ENCODE measurements at regions not wholly inside any gene's neighbourhood (a gene's known extent, or its start where the extent isn't known, plus 50 kb on each side); places are given as distances from the start of the nearest gene placed in this dataset.

GRCh38 chr2:60386436-60386835, 167.0 kb downstream of the BCL11A start:
- POLR2A ChIA-PET = no interaction called here
- intact Hi-C loops (cut with micrococcal nuclease) = no loop called here
- H3K9me3 Mint-ChIP-seq (ENCODE audit: insufficient read depth) = no peaks in the 10 kb centered on the region

GRCh38 chr2:60385648-60386047, 167.8 kb downstream of the BCL11A start:
- H3K27ac Mint-ChIP-seq = peak overlapping the region; percentile 60
- no peak overlapping the region for H3K4me3 Mint-ChIP-seq

More at GRCh38 chr2:60386436-60386835, 167.0 kb downstream of the BCL11A start:
- 100% methylated on average over 2 of the region's 2 CpGs for WGBS (ENCODE audit: insufficient coverage)
- H3K4me1 Mint-ChIP-seq = peaks cover 57% of the 10 kb centered on the region
- H3K79me2 ChIP-seq (ENCODE audit: control insufficient read depth, insufficient read depth, low read length) = peaks cover 22% of the 10 kb centered on the region
- H3K4me1 ChIP-seq (ENCODE audit: control insufficient read depth in 2 of 2, insufficient read depth in 2 of 2, low read length in 2 of 2) = peaks cover 19 to 26% of the 10 kb centered on the region in 2 donors
- H3K9me3 ChIP-seq (ENCODE audit: control extremely low read depth in 1 of 3, control insufficient read depth in 2 of 3, insufficient read depth in 1 of 3, low read length in 2 of 3) = no peaks in the 10 kb centered on the region
- no peak for DNase-seq
- no peaks in the 10 kb centered on the region for H4K20me1 ChIP-seq (ENCODE audit: control insufficient read depth, insufficient read depth, low read length, poor library complexity, severe bottlenecking)
- no peak for ATAC-seq (ENCODE audit: low read depth)
- CTCF ChIA-PET = interaction anchor here (0.8 to 1.8 kb wide), 2 partner anchors 14 to 22 kb away, joined by 3 to 5 read pairs; no protein-coding TSS in a partner anchor
- no peak overlapping the region for H3K4me2 ChIP-seq (replicated peaks; ENCODE audit: low read depth, low read length, poor library complexity, severe bottlenecking)
- H2AFZ ChIP-seq (ENCODE audit: insufficient read depth, low read depth, low read length, poor library complexity, severe bottlenecking) = no peak overlapping the region
- no peak overlapping the region for H3K4me3 Mint-ChIP-seq
- TF ChIP-seq CTCF (IDR thresholded peaks at IDR 0.05) = no peak
- no peak for TF ChIP-seq EZH2 (IDR thresholded peaks at IDR 0.05; ENCODE audit: borderline replicate concordance, insufficient read depth, low read depth, low read length, poor library complexity, severe bottlenecking)
- H3K4me3 ChIP-seq (ENCODE audit: control extremely low read depth in 1 of 5, extremely low read depth in 1 of 5, insufficient read depth in 1 of 5, low read depth in 2 of 5, low read length in 4 of 5) = no peak overlapping the region
- no peak overlapping the region for H3K9ac ChIP-seq (ENCODE audit: low read length)
- H3K27ac Mint-ChIP-seq = peak overlapping the region; percentile 60
- peaks cover 2 to 5% of the 10 kb centered on the region in 2 experiments for H3K36me3 ChIP-seq (replicated peaks in 1 of 2; ENCODE audit: control extremely low read depth in 1 of 2, control insufficient read depth in 1 of 2, extremely low read depth in 1 of 2, insufficient read depth in 2 of 2, low read length in 1 of 2)
- H3K27ac ChIP-seq (ENCODE audit: low read length in 2 of 2) = no peak overlapping the region
- H3K27me3 ChIP-seq (replicated peaks in 1 of 4; ENCODE audit: control extremely low read depth in 1 of 4, control insufficient read depth in 3 of 4, insufficient read depth in 4 of 4, low read length in 3 of 4) = no peaks in the 10 kb centered on the region
- H3K27me3 Mint-ChIP-seq = no peaks in the 10 kb centered on the region

More at GRCh38 chr2:60385648-60386047, 167.8 kb downstream of the BCL11A start:
- 75% methylated on average over 4 of the region's 5 CpGs for WGBS (ENCODE audit: insufficient coverage)
- H3K4me1 Mint-ChIP-seq = peaks cover 55% of the 10 kb centered on the region
- Histone ChIP-seq H3K27me3 (replicated peaks in 1 of 4; ENCODE audit: control extremely low read depth in 1 of 4, control insufficient read depth in 3 of 4, insufficient read depth in 4 of 4, low read length in 3 of 4) (no peaks in the 10 kb centered on the region), H3K4me2 (replicated peaks; ENCODE audit: low read depth, low read length, poor library complexity, severe bottlenecking) (no peak overlapping the region), H3K79me2 (ENCODE audit: control insufficient read depth, insufficient read depth, low read length) (peaks cover 22% of the 10 kb centered on the region), H4K20me1 (ENCODE audit: control insufficient read depth, insufficient read depth, low read length, poor library complexity, severe bottlenecking) (no peaks in the 10 kb centered on the region), H3K4me3 (ENCODE audit: control extremely low read depth in 1 of 5, extremely low read depth in 1 of 5, insufficient read depth in 1 of 5, low read depth in 2 of 5, low read length in 4 of 5) (no peak overlapping the region), H3K27ac (ENCODE audit: low read length in 2 of 2) (no peak overlapping the region), H3K4me1 (ENCODE audit: control insufficient read depth in 2 of 2, insufficient read depth in 2 of 2, low read length in 2 of 2) (peaks cover 11 to 22% of the 10 kb centered on the region in 2 donors), H3K9me3 (ENCODE audit: control extremely low read depth in 1 of 3, control insufficient read depth in 2 of 3, insufficient read depth in 1 of 3, low read length in 2 of 3) (no peaks in the 10 kb centered on the region), H2AFZ (ENCODE audit: insufficient read depth, low read depth, low read length, poor library complexity, severe bottlenecking) (no peak overlapping the region), H3K9ac (ENCODE audit: low read length) (no peak overlapping the region), H3K36me3 (replicated peaks in 1 of 2; ENCODE audit: control extremely low read depth in 1 of 2, control insufficient read depth in 1 of 2, extremely low read depth in 1 of 2, insufficient read depth in 2 of 2, low read length in 1 of 2) (peaks cover 2 to 5% of the 10 kb centered on the region in 2 experiments)
- no peaks in the 10 kb centered on the region for H3K27me3 Mint-ChIP-seq
- no peak for ATAC-seq (ENCODE audit: low read depth)
- POLR2A ChIA-PET = no interaction called here
- no peak for DNase-seq
- no peaks in the 10 kb centered on the region for H3K9me3 Mint-ChIP-seq (ENCODE audit: insufficient read depth)
- CTCF ChIA-PET = interaction anchor here (0.7 to 1.8 kb wide), 3 partner anchors 13 to 46 kb away, joined by 3 to 5 read pairs (median 4); no protein-coding TSS in a partner anchor
- TF ChIP-seq CTCF (IDR thresholded peaks at IDR 0.05) (no peak), EZH2 (IDR thresholded peaks at IDR 0.05; ENCODE audit: borderline replicate concordance, insufficient read depth, low read depth, low read length, poor library complexity, severe bottlenecking) (no peak)
- intact Hi-C loops (cut with micrococcal nuclease) = no loop called here
